ENCODE measurements at regions not wholly inside any gene's neighbourhood (a gene's known extent, or its start where the extent isn't known, plus 50 kb on each side); places are given as distances from the start of the nearest gene placed in this dataset.

DNA sequence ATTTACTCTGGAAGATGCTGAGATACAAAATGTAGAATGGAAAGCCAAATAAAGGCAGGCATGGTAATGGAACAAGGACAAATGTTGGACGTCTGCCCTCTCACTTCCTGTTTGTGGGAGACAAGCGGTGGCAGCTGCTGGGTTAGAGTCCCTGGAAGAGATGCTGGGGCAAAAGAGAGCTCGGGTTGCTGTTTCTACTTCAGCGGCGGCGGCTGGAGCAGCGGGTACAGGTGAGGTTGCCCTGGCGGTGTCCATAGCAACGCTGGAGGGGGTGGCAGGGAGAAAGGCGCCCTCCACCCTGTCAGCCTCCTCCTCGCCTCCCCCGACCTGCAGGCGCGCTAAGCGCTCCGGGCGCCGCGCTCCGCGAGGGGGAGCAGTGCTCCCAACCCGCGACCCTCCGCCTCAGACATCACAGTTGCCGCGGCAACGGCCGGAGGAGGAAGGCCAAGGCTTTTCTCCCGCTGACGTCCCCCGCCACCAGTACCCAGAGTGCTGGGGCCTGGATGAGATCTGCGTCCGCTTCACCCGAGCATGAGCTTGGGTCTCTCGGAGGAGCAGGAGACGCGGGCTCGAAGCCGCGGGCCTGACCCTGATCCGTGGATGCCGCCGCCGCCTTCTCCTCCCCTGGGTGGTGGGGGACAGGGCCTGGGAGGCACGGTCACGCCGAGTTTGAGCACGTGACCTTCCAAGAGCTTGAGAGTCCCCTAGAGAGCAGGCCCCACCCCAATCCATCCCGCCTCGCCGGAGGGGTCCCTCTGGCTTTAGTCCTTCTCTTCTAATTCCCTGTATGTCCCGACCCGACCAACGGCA, 65.6 kb downstream of the NOL4 start:
- no TSS peak for BruUV-seq (replicated peaks)
- TF ChIP-seq POLR2A (IDR thresholded peaks at IDR 0.05; ENCODE audit: low read depth, low read length) (no peak), JUN (IDR thresholded peaks at IDR 0.05; ENCODE audit: borderline replicate concordance, insufficient read depth, insufficient read length, low read depth) (no peak), EZH2 (IDR thresholded peaks at IDR 0.05; ENCODE audit: borderline replicate concordance, low read depth, low read length, severe bottlenecking) (peak; percentile 67), MYC (IDR thresholded peaks at IDR 0.05; ENCODE audit: low read depth, low read length) (no peak), FOS (IDR thresholded peaks at IDR 0.05; ENCODE audit: borderline replicate concordance, insufficient read depth, low read length) (no peak), GATA2 (IDR thresholded peaks at IDR 0.05; ENCODE audit: insufficient read depth, insufficient read length, low read depth, low read length) (no peak), POLR2AphosphoS5 (IDR thresholded peaks at IDR 0.05; ENCODE audit: insufficient read depth, low read depth, low read length) (no peak)
- TF ChIP-seq, protein P1, sequence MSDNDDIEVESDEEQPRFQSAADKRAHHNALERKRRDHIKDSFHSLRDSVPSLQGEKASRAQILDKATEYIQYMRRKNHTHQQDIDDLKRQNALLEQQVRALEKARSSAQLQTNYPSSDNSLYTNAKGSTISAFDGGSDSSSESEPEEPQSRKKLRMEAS (IDR thresholded peaks at IDR 0.05; ENCODE audit: insufficient read depth, insufficient read length) = no peak
- TF ChIP-seq, protein P2, sequence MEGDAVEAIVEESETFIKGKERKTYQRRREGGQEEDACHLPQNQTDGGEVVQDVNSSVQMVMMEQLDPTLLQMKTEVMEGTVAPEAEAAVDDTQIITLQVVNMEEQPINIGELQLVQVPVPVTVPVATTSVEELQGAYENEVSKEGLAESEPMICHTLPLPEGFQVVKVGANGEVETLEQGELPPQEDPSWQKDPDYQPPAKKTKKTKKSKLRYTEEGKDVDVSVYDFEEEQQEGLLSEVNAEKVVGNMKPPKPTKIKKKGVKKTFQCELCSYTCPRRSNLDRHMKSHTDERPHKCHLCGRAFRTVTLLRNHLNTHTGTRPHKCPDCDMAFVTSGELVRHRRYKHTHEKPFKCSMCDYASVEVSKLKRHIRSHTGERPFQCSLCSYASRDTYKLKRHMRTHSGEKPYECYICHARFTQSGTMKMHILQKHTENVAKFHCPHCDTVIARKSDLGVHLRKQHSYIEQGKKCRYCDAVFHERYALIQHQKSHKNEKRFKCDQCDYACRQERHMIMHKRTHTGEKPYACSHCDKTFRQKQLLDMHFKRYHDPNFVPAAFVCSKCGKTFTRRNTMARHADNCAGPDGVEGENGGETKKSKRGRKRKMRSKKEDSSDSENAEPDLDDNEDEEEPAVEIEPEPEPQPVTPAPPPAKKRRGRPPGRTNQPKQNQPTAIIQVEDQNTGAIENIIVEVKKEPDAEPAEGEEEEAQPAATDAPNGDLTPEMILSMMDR (IDR thresholded peaks at IDR 0.05; ENCODE audit: extremely low read depth in 1 of 2, insufficient read depth in 1 of 2, low read depth in 1 of 2, low read length in 2 of 2) = peak in 1 of 2 donors; percentile 37
- H3K9ac ChIP-seq (replicated peaks; ENCODE audit: extremely low read depth, insufficient read depth, low read length) = no peak overlapping the region
- no peaks in the 10 kb centered on the region for H4K20me1 ChIP-seq (replicated peaks; ENCODE audit: control insufficient read depth, extremely low read depth, insufficient read depth, low read length)
- dilution Hi-C loops (cut with MboI; ENCODE audit: extremely low pct_ligation_motif_present, low sequenced_read_pairs) = no loop called here
- intact Hi-C loops (cut with micrococcal nuclease) = no loop called here
- peak overlapping the region; percentile 46 for H2AFZ ChIP-seq (ENCODE audit: low read depth, low read length)
- H3K4me3 ChIP-seq (replicated peaks in 1 of 3; ENCODE audit: insufficient read depth in 1 of 3, low read depth in 1 of 3, low read length in 3 of 3) = peak overlapping the region in 1 of 3 experiments; percentile 8
- no peaks in the 10 kb centered on the region for H3K9me3 ChIP-seq (replicated peaks; ENCODE audit: control insufficient read depth, insufficient read depth, low read length)
- no peaks in the 10 kb centered on the region for H3K36me3 ChIP-seq (ENCODE audit: control insufficient read depth in 2 of 2, extremely low read depth in 1 of 2, insufficient read depth in 2 of 2, low read length in 2 of 2)
- H3K27me3 ChIP-seq (ENCODE audit: control insufficient read depth in 2 of 2, insufficient read depth in 2 of 2, low read length in 2 of 2) = peaks cover 10 to 30% of the 10 kb centered on the region in 2 experiments
- no peak overlapping the region for H3K27ac ChIP-seq (ENCODE audit: insufficient read depth, low read depth, low read length)
- no peak overlapping the region for H3K4me2 ChIP-seq (ENCODE audit: insufficient read depth, low read length)
- peak; percentile 4 for FAIRE-seq
- H3K4me1 ChIP-seq (ENCODE audit: control insufficient read depth, extremely low read depth, insufficient read depth, low read length) = no peaks in the 10 kb centered on the region
- peak; percentile 24 for DNase-seq (ENCODE audit: low read depth, low spot score)
- ChIA-PET CTCF (interaction anchor here (1.0 to 4.0 kb wide), 3 partner anchors 16 to 651 kb away, joined by 3 to 14 read pairs (median 3); no protein-coding TSS in a partner anchor), POLR2A (no interaction called here)
- no peaks in the 10 kb centered on the region for H3K9me1 ChIP-seq (replicated peaks; ENCODE audit: control insufficient read depth, extremely low read depth, insufficient read depth, low read length)
- no peaks in the 10 kb centered on the region for H3K79me2 ChIP-seq (ENCODE audit: control insufficient read depth, insufficient read depth, low read length)

All from endothelial cell of umbilical vein (primary cell).